HS-27A (cell line): ENCODE measurements at regions not wholly inside any gene's neighbourhood (a gene's known extent, or its start where the extent isn't known, plus 50 kb on each side); places are given as distances from the start of the nearest gene placed in this dataset.
"Not testable (repeated sequence)": the region's sequence is repeated elsewhere in the genome, so short reads cannot be mapped to it uniquely, and the experiment has no call there.

Experiments used
- DNase-seq: peaks from one replicate; pipeline ENCODE4 v3.0.0-alpha.2; 2012; ENCODE audit warnings: low read depth, missing footprints

GRCh38 chr15:96914081-96914480 is 583.6 kb downstream of the NR2F2 start:
- no peak for DNase-seq

GRCh38 chr15:96916750-96917149 is 586.2 kb downstream of the NR2F2 start:
- DNase-seq: no peak

- no peak for DNase-seq
These were observed 594.1 kb downstream of the NR2F2 start for GRCh38 chr15:96924570-96924969.

- DNase-seq: no peak
These were observed 617.1 kb downstream of the NR2F2 start for GRCh38 chr15:96947296-96948229.

- DNase-seq: no peak
These were observed 618.5 kb downstream of the NR2F2 start for GRCh38 chr15:96948981-96949380.

- no peak for DNase-seq
These were observed 628.2 kb downstream of the NR2F2 start for GRCh38 chr15:96958721-96959120.

GRCh38 chr15:96959501-96959900 is 629.0 kb downstream of the NR2F2 start:
- DNase-seq: no peak

- no peak for DNase-seq
These were observed 630.4 kb downstream of the NR2F2 start for GRCh38 chr15:96960711-96961480.

GRCh38 chr15:96966554-96966953 is 636.1 kb downstream of the NR2F2 start:
- no peak for DNase-seq

- DNase-seq: no peak
These were observed 639.5 kb downstream of the NR2F2 start for GRCh38 chr15:96969732-96970710.

- DNase-seq: no peak
These were observed 641.7 kb downstream of the NR2F2 start for GRCh38 chr15:96972201-96972600.

GRCh38 chr15:96974761-96975160 is 644.3 kb downstream of the NR2F2 start:
- no peak for DNase-seq

GRCh38 chr15:96977886-96978285 is 647.4 kb downstream of the NR2F2 start:
- DNase-seq: no peak

GRCh38 chr15:96978937-96979473 is 648.5 kb downstream of the NR2F2 start:
- DNase-seq: no peak

- not testable (repeated sequence) for DNase-seq
These were observed 653.7 kb downstream of the NR2F2 start for GRCh38 chr15:96984121-96984671.

- DNase-seq: no peak
These were observed 662.3 kb downstream of the NR2F2 start for GRCh38 chr15:96992817-96993216.

GRCh38 chr15:96997538-96997937 is 667.0 kb downstream of the NR2F2 start:
- DNase-seq: no peak

- no peak for DNase-seq
These were observed 678.5 kb downstream of the NR2F2 start for GRCh38 chr15:97009031-97009431.

GRCh38 chr15:97012986-97013385 is 682.5 kb downstream of the NR2F2 start:
- DNase-seq: no peak

- DNase-seq: no peak
These were observed 683.0 kb downstream of the NR2F2 start for GRCh38 chr15:97013491-97013890.

GRCh38 chr15:97014001-97014400 is 683.5 kb downstream of the NR2F2 start:
- DNase-seq: no peak
